HG03103 (cell line): ENCODE measurements at regions not wholly inside any gene's neighbourhood (a gene's known extent, or its start where the extent isn't known, plus 50 kb on each side); places are given as distances from the start of the nearest gene placed in this dataset.
"Not testable (repeated sequence)": the region's sequence is repeated elsewhere in the genome, so short reads cannot be mapped to it uniquely, and the experiment has no call there.

Experiments used
- ATAC-seq: cut with Tn5 transposase; IDR thresholded peaks from one replicate; pipeline ENCODE4 v1.9.1; 2021; ENCODE audit warnings: low read depth; ENCODE audit not compliant: unreplicated experiment

DNA sequence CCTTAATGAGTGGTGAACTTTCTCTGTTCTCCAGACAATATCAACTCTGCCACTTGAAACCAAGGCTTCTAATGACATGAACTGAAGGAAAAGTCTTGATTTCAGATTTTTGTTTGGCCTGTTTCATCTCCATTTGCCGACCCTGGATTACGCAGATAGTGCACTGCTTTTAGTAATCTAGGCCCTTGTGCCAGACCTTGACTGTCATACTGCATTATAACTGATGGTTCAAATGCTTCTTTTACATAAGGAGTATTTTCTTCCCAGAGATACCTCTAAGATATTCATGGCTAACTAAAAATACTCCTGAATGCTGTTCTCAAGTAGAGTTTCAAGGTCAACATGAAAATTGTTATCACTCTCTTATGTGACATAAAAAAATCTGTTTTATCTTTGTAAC is 238.7 kb upstream of the SEMA6A start:
- ATAC-seq = no peak

DNA sequence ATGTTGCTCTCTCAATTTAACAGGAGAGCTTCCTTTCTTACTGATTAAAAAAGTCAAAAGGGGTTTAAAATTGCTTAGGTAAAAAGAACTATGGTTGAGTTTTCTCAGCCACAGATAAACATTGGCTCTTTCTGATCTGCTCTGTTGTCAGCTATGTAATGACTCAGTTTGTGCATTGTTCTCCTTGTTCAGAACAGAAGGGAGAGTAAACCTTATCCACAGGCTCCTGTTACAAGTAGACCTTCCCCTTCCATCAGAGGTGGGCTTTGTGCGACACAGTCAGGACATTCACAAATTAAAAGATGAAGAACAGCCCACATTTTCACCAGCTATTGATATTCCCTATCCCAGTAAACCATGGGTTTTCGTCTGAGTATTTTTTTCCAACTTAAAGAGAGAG is 236.3 kb upstream of the SEMA6A start:
- no peak for ATAC-seq

DNA sequence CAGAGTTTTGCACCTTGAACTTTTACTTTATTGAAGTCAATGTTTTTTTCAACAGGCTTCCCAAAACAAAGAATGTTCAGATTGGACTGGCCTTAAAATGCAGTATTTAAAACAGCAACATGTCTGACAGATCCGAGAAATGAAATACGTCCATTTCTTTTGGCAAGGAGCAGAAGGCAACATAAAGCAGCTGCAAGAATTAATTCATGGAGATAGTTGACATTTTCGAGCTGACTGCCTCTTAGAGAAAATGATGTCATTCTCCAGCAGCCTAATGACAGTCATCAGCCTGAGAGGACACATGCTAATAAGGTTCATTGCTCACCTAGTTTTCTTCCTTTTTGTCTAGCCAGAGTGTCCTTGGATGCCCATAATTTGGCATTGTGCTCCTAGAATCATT is 232.2 kb upstream of the SEMA6A start:
- ATAC-seq = no peak

DNA sequence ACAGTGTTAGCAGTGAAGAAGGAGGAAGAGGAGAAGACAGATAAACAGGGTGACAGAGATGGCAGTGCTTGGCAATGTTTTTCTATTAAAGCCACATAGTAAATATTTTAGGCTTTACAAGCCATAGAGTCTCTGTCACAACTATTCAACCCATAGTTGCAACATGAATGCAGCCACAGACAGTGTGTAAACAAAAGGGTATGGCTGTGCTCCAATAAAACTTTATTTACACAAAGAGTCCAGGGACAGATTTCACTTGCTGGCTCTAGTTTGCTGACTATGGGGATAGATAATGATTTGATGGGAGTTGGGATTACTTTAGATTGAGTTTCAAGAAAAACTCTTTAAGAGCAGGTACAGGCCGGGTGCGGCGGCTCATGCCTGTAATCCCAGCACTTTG is 224.8 kb upstream of the SEMA6A start:
- ATAC-seq = no peak

DNA sequence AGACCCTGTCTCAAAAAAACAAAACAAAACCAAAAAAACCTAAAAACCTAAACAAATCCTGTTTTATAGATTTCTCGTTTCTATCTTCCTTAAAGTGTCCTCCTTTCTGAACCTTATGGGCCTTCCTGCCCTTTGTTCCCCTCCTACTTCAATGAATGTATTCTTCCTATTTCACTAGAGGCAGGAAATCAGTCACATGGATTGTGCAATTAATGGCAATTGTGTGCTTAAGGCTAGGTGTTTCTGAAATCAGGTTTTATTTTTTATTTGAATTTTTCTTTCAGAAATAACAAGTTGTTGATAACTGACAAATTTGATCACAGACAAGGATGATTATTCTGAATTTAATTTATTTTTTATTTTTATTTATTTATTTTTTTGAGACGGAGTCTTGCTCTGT is 220.6 kb upstream of the SEMA6A start:
- no peak for ATAC-seq

DNA sequence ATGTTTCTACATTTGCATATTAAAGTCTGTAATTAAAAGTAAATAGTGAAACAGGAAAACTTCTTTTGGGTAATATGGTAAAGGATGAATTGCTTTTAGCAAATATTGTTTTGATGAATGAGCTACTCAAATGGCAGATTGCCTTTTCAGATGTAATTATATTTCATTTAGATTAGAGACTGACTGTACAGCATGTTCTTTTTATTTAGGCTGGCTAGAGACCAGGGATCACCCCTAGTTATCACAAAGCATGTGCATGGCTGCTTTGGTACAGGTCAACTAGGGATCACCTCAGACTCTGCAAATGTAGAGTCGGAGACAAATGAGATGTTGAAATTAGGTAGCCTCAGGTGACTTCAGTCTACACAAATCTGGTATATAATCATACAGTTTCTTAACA is 214.9 kb upstream of the SEMA6A start:
- ATAC-seq = no peak

DNA sequence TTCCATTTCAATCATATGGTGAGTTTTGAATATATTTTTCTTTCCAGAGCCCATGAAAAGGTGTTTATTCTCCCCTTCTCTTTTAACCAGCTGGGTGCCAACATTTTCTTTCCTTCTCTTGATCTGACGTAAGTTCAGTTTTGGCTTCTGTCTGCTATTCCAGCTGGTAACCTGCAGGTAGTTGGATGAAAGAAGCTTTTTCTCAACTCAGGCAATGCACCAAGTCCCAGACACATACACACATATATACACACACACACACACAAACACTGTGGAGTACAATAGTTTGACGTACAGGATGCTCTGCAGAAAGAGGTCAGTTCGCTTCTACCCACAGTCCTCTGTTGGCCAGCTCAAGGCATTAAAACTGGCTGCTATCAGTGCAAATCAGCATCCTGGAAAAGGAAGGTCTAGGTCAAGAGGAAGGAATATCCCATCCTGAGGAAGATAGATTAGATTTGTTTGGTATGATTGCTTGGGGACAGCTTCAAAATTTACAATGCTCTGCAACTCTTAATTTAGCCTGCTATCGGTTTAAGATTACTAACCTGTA is 214.3 kb upstream of the SEMA6A start:
- ATAC-seq = no peak

DNA sequence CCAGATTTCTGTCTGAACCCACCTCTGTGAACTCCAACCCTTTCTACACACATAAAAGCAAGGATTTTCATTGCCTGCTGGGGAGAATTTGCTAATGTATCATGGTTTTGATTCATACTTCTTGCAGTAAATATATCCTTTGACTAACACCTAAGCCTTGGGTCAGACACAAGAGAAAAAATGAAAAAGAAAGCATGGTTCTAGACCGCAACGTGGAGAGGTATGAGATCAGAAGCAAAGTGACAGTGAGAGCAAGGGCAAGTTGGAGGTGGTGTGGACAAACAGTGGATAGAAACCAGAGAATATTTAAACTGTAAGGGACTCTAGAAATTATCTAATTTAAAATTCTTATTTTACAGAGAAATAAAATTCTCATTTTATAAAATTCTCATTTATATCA is 212.9 kb upstream of the SEMA6A start:
- ATAC-seq = no peak

DNA sequence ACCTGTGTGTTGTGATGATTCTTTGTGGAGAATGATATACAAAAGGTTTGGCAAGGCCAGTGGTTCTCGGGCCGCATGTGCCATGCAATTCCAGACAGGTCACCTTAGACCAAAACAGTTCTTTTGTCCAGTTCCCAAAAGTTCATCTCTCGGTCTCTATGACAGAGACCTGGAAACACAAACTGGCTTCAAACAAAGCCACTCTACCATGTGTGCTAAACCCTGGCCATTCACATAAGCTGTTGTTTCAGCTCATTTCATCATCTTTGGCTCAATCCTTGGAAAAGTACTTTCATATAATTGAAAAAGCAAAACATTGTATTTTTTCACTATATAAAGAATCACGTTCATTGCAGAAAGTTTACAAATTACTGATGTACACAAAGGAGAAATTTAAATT is 210.5 kb upstream of the SEMA6A start:
- no peak for ATAC-seq

DNA sequence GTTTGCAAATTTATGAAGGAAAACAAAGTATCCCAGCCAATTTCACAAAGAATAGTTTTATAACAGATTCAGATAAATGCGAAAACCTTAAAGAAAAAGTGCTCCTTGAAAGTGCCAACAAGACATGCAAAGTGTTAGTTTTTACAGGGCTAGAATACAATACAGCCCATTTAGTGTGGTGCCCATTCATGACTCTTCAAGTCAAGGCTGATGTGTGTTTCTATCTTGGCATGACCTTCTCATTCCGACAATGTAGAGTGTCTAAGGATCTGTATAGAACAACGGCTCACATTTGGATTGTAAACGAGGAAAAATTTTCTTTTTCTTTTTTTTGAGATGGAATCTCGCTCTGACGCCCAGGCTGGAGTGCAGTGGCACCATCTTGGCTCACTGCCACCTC is 205.2 kb upstream of the SEMA6A start:
- ATAC-seq = no peak

DNA sequence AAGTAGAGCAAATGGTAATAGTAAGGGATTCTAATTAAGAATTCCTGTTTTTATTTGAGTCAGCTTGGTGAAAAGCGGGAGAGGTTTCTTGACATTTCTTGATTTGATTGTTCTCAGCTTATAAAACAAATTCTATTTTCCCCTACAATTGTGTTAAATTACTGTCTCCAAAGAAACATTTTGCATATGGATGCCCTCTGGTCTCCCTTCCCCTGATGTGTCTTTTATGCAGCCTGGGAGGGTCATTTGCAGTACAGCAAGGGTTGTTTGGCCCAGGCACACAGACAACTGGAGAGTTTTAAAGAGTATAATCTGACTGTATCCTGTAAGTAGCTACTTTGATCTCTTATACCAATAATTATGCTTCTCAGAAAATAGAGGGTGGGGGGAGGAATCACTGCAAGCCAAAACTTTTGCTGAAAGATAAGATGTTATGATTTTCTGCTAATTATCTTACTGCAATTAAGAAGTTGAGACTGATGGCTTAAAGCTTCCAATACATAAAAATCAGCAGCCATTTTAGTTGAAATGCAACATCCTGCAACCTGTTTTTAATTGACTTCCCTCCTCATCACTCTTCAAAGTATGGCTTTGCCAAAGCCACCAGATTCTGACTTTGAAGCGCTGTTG is 204.1 kb upstream of the SEMA6A start:
- no peak for ATAC-seq

DNA sequence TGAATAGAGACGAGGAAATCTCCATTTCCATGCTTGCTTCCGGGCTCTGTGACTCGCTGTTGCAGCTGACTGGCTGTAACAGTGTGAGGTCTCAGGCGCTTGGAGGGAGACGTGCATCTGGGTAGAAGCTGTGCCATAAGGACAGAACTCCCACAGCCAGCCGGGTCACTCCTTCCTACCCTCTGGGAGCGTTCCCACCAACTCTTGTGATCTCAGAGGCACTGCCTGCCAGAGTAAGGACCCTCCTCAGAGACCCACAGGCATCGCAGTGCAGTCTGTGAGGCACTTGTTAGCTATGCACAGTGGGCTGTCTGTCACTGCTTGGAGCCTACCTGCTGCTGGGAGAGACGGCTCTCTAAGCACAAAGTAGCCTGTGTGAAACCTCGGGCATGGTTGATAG is 203.4 kb upstream of the SEMA6A start:
- ATAC-seq = peak; percentile 71

DNA sequence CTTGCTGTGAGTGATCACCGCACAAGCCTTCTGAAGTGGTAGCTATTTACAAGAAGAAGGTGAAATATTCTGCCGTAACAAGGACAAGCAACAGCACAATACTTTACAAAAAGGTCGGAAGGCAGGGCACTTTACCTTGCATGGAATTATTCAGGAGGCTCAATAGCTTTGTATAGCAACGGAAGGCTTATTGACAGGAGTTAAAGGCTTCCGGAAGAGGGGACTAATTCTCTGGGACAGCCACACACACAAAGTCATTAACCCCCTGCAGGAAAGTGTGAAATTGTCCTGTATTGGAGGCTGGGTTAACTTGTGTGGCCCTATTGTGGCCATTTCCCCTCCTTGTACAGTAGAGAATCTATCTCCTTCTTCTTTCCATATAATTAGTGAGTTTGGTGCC is 199.3 kb upstream of the SEMA6A start:
- ATAC-seq = no peak

DNA sequence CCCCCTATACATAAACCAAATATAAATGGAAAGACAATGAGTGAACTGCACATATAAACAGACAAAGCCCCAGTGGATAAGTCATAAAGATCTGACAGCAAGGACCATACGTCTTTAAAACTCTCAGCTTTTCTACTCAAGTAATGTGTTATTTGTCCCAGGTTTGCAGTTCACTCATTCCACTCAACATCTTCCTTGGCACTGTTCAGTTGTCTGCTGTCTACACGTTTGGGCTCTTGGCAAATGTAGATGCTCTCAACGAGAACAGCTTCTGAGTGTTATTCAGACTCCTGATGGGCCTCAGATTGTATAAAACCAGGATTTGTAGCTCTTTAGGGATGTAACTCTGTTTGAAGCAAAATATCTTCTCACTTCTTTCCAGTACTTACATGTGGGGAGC is 198.2 kb upstream of the SEMA6A start:
- ATAC-seq = no peak

DNA sequence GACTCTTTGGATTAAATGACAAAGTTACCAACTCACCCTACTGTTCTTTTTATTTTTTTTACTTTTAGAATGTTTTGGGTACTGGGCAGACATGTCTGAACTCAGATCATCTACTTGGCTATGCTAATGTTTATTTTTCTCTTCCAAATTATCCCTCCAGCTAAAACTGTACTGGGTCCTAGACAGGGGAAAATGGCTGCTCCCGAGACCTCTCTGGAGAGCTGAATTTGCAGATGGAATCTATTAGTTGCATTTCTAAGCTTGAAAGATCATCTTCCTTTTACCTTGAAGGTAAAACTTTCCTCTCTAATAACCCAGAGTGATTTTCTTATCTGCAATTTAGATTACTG is 197.5 kb upstream of the SEMA6A start:
- no peak for ATAC-seq

DNA sequence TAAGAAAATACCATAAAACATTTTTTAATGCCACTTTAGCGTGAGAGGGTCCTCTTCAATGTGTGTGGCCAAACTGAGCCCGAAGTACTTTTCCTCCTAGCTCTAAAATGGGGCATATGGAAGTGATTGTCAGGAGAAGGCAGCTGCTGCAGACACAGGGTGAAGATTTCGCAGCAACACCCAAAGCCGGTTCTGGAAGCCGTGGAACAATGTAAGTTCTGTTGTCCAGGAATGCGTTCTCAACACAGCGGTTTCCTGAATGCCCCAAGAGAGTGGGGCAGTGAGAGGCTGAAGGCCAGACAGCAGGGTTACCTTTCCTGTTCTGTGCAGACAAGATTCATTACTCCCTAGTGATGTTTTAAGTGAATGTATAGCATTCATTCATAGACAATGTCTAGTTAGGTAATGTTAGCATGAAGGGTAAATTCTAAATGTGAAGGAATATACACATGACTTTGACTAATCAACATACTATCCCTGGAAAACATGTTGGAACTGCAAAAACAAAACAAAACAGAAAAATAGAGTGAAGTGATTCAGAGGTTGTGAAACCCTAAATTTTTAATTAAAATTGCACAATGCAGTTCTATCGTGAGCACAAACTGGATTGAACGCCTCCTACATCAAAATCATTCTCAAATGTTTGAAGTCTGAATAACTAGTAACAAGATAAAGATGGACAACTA is 197.0 kb upstream of the SEMA6A start:
- no peak for ATAC-seq

DNA sequence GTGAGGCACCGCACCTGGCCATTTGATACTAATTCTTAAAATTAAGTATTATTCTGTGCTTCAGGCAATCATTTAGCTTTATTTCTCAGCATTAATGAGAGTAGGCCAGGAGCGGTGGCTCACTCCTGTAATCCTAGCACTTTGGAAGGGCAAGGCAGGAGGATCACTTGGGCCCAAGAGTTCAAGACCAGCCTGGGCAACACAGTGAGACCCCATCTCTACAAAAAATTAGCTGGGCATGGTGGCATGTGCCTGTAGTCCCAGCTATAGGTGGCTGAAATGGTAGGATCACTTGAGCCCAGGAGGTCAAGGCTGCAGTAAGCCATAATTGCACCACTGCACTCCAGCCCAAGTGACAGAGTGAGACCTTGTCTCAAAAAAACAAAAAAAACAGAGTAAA is 195.3 kb upstream of the SEMA6A start:
- not testable (repeated sequence) for ATAC-seq

DNA sequence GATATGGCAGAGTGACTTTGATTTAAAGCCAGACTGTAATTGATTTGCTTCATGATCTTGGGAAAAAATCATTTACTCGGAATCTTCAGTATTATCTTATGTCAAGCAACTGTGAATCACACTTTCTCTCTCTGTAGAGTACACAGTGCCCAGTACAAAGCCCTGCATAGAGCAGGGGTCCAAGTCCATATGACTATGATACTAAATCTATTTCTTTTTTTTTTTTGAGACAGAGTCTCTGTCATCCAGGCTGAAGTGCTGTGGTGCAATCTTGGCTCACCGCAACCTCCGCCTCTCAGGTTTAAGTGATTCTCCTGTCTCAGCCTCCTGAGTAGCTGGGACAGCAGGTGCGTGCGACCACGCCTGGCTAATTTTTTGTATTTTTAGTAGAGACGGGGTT is 194.8 kb upstream of the SEMA6A start:
- no peak for ATAC-seq

DNA sequence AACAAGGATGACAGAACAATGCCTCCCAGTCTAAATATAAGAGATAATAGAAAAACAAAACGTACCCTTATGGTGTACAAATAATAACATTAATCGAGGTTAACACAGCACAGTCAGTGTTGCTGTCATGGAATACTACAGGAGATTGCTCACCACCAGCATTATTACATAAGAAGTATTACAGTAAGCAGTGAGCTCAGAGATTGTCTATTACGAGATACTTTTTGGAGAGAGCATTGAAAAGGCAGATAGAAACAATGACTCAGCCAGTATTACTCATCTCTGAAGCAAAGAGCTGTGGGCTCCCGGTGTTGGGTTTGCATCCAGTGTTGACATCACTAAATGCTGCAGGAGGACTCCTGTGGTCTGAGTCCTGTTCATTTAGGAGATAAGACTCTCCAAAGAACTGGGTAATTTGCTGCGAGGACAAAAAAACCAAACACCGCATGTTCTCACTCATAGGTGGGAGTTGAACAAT is 191.9 kb upstream of the SEMA6A start:
- no peak for ATAC-seq

DNA sequence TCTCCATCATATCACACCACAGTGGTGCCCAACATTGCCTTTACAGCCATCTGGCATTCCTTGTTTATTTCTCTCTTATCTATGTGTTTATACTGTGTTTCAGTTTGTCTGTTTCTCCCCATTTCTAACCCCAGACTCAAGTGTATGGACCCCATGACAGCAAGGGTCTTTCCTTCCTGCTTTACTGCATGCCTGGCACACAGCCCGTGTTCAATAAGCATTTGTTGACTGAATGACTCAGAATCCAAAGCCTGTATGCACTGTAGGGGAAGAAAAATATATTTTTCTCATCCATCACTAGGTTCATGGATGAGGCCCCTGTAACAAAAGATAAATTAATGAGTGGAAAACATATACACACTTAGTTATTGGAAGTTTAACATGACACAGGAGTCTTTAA is 190.8 kb upstream of the SEMA6A start:
- ATAC-seq = no peak

DNA sequence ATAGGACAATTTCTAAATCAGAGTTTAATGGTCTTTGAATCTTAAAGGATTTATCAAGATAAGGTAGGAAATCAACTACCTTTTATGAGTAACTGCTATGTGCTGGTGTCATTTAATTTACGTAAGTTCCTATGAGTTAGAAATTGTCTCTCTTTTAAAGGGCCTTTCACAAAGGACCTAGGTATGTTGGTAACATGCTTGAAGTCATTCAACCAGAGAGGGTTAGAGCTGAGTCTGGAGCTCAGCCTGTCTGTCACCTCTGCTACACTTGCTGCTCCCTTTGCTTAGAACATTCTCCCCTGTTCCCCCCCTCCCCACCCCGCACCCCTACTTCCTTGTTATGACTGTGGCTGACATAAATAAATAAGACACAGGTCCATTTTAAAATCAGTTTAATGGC is 190.3 kb upstream of the SEMA6A start:
- peak; percentile 24 for ATAC-seq
